GM12878 (cell line): ENCODE measurements at regions not wholly inside any gene's neighbourhood (a gene's known extent, or its start where the extent isn't known, plus 50 kb on each side); places are given as distances from the start of the nearest gene placed in this dataset.

Source experiments
- ATAC-seq: fragments of 200-7000 bp; cut with Tn5 transposase; 3 replicates; pipeline ENCODE4 v1.9.1; 2020; ENCODE audit warnings: mild to moderate bottlenecking, moderate library complexity
- BruUV-seq: library from RNA; stranded (reverse); fragments of 400-500 nt; replicated peaks from 2 replicates; lab custom pipeline; 2021; lab: Mats Ljungman, UMichigan
- CTCF ChIA-PET: fragments of 300-600 bp; sonication (Branson Sonifier 250); formaldehyde crosslinking; extraction: SDS; loops from one replicate; lab custom pipeline; 2021; ENCODE audit warnings: inconsistent platforms; lab: Yijun Ruan, JAX
- POLR2A ChIA-PET: fragments of 350-600 bp; formaldehyde crosslinking; extraction: SDS; loops from one replicate; lab custom pipeline; 2021; ENCODE audit warnings: inconsistent platforms; lab: Charles Lee
- RAD21 ChIA-PET: fragments of 300-600 bp; sonication (Branson Sonifier 250); formaldehyde crosslinking; loops from one replicate; lab custom pipeline; 2023; ENCODE audit warnings: antibody characterized with exemption; ENCODE audit not compliant: unreplicated experiment; lab: Charles Lee
- SMC1A ChIA-PET: fragments of 300-600 bp; sonication (Branson Sonifier 250); formaldehyde crosslinking; loops from one replicate; lab custom pipeline; 2023; ENCODE audit not compliant: unreplicated experiment, uncharacterized antibody; lab: Charles Lee
- DNase-seq: peaks from one replicate; pipeline ENCODE4 v3.0.0-alpha.2; 2011; ENCODE audit warnings: low read depth, low spot score
- FAIRE-seq: peaks from 3 replicates; lab custom pipeline; 2011; peaks lifted over from hg19 to GRCh38; lab: Jason Lieb, UNC
- H2AFZ ChIP-seq: 2 replicates; pipeline ENCODE4 v1.6.0; 2011; ENCODE audit warnings: low read depth, low read length, control low read depth; ENCODE audit not compliant: control insufficient read depth
- H3K27ac ChIP-seq: 2 replicates; pipeline ENCODE4 v1.5.1; 2011; ENCODE audit warnings: control low read depth; ENCODE audit not compliant: control insufficient read depth, insufficient read depth
- H3K27me3 ChIP-seq, 2 experiments: replicated peaks in 1 of 2; 2 replicates each; pipeline versions ENCODE4 v1.6.0 to v1.6.1; 2011; ENCODE audit warnings: low read length in 1 of 2; ENCODE audit not compliant: control insufficient read depth in 2 of 2, insufficient read depth in 2 of 2
- H3K36me3 ChIP-seq, 2 experiments: 2 replicates each; pipeline ENCODE4 v1.5.1; 2011; ENCODE audit warnings: low read length in 1 of 2; ENCODE audit not compliant: control insufficient read depth in 2 of 2, insufficient read depth in 2 of 2
- H3K4me1 ChIP-seq: 2 replicates; pipeline ENCODE4 v1.6.1; 2011; ENCODE audit warnings: mild to moderate bottlenecking, low read length, moderate library complexity, mixed read lengths; ENCODE audit not compliant: control insufficient read depth, insufficient read depth
- H3K4me2 ChIP-seq: 2 replicates; pipeline ENCODE4 v1.6.0; 2011; ENCODE audit warnings: control low read depth; ENCODE audit not compliant: control insufficient read depth, insufficient read depth
- H3K4me3 ChIP-seq: fragments of 200-600 bp; sonication (generic); 2 replicates; pipeline ENCODE4 v1.5.1; 2016
- H3K79me2 ChIP-seq: 2 replicates; pipeline ENCODE4 v1.6.0; 2011; ENCODE audit warnings: low read length; ENCODE audit not compliant: control insufficient read depth, insufficient read depth
- H3K9ac ChIP-seq: 2 replicates; pipeline ENCODE4 v1.8.0; 2011; ENCODE audit warnings: low read length, control low read depth, mixed read lengths; ENCODE audit not compliant: control insufficient read depth, insufficient read depth
- H3K9me3 ChIP-seq: replicated peaks from 3 replicates; pipeline ENCODE4 v1.5.1; 2011; ENCODE audit warnings: mild to moderate bottlenecking, low read length; ENCODE audit not compliant: control insufficient read depth, insufficient read depth
- H4K20me1 ChIP-seq: 2 replicates; pipeline ENCODE4 v1.6.0; 2011; ENCODE audit not compliant: control insufficient read depth, insufficient read depth
- ATF3 ChIP-seq: IDR thresholded peaks from 2 replicates; pipeline ENCODE4 v1.6.1; 2011; ENCODE audit warnings: low read depth, mild to moderate bottlenecking, low read length, moderate library complexity, borderline replicate concordance; ENCODE audit errors: extremely low read depth
- BCL3 ChIP-seq: IDR thresholded peaks from 2 replicates; pipeline ENCODE4 v1.6.1; 2011; ENCODE audit warnings: borderline replicate concordance, low read depth, mild to moderate bottlenecking, moderate library complexity, low read length; ENCODE audit not compliant: insufficient read depth, poor library complexity, severe bottlenecking
- BRCA1 ChIP-seq: IDR thresholded peaks from 2 replicates; pipeline ENCODE4 v1.6.1; 2011; ENCODE audit warnings: low read depth, low read length, improper control_type of control experiment
- CHD4 ChIP-seq: fragments of 200-600 bp; sonication (generic); IDR thresholded peaks from 2 replicates; pipeline ENCODE4 v1.6.1; 2016; ENCODE audit warnings: mild to moderate bottlenecking
- FOS ChIP-seq: IDR thresholded peaks from 3 replicates; pipeline ENCODE4 v1.6.1; 2011; ENCODE audit warnings: borderline replicate concordance; ENCODE audit not compliant: insufficient read length; ENCODE audit errors: extremely low read depth
- MYC ChIP-seq: IDR thresholded peaks from 2 replicates; pipeline ENCODE4 v1.6.1; 2011; ENCODE audit warnings: mild to moderate bottlenecking, low read length, moderate library complexity, inconsistent platforms; ENCODE audit not compliant: insufficient read depth, insufficient replicate concordance, insufficient read length, severe bottlenecking
- NR2C1 ChIP-seq: fragments of 450-650 bp; IDR thresholded peaks from 2 replicates; pipeline ENCODE4 v1.6.1; 2017; ENCODE audit warnings: antibody characterized with exemption, mild to moderate bottlenecking, moderate library complexity
- RBBP5 ChIP-seq: fragments of 200-600 bp; sonication (generic); conservative IDR thresholded peaks from 2 replicates; pipeline ENCODE4 v1.6.1; 2016
- RELA ChIP-seq: fragments of 450-650 bp; IDR thresholded peaks from 2 replicates; pipeline ENCODE4 v1.8.0; 2014; ENCODE audit warnings: borderline replicate concordance; ENCODE audit not compliant: partially characterized antibody
- SIN3A ChIP-seq: IDR thresholded peaks from 2 replicates; pipeline ENCODE4 v1.6.1; 2012; ENCODE audit warnings: low read depth, low read length, improper control_type of control experiment
- TCF7 ChIP-seq: IDR thresholded peaks from 2 replicates; pipeline ENCODE4 v1.6.1; 2014; ENCODE audit warnings: antibody characterized with exemption, borderline replicate concordance
- ZNF687 ChIP-seq: fragments of 450-650 bp; IDR thresholded peaks from 2 replicates; pipeline ENCODE4 v1.6.1; 2017; ENCODE audit warnings: mild to moderate bottlenecking, moderate library complexity
- WGBS: methylation state at CpG from one replicate; pipeline ENCODE4 v1.1.6; 2016; ENCODE audit warnings: low lambda C conversion rate; ENCODE audit not compliant: insufficient replicate concordance, insufficient coverage; ENCODE audit errors: missing lambda C conversion rate; 5-methylcytosine and 5-hydroxymethylcytosine counted together
- in situ Hi-C: fragments of 300-500 bp; cut with MboI; formaldehyde crosslinking; loops from 9 replicates; pipeline ENCODE4 v1.14.3; 2018; ENCODE audit warnings: mixed read lengths
- intact Hi-C: fragments of 100-400 bp; cut with micrococcal nuclease; formaldehyde crosslinking; loops from one replicate; pipeline ENCODE4 v1.14.2; 2022; ENCODE audit not compliant: unreplicated experiment

GRCh38 chr12:19991146-19991545, 377.2 kb upstream of the PDE3A start:
- no peaks in the 10 kb centered on the region for H3K36me3 ChIP-seq
- in situ Hi-C loops (no loop called here), intact Hi-C loops (no loop called here)
- H3K9me3 ChIP-seq = no peaks in the 10 kb centered on the region
- CTCF ChIA-PET = no interaction called here
- DNase-seq (no peak), ATAC-seq (no peak), FAIRE-seq (peak; percentile 31)
- no peak for TF ChIP-seq FOS
- no peak for TF ChIP-seq RBBP5
- no peak for TF ChIP-seq BCL3
- TF ChIP-seq TCF7 = no peak
- no peak for TF ChIP-seq RELA
- TF ChIP-seq MYC = no peak
- no peak for TF ChIP-seq ZNF687
- TF ChIP-seq BRCA1 = no peak
- no peak for TF ChIP-seq CHD4
- TF ChIP-seq ATF3 = no peak
- TF ChIP-seq SIN3A = no peak
- no peak for TF ChIP-seq NR2C1
- POLR2A ChIA-PET = no interaction called here
- no peak overlapping the region; the same call in 1 of the 2 replicates for H3K4me3 ChIP-seq
- no peaks in the 10 kb centered on the region for H3K79me2 ChIP-seq
- H4K20me1 ChIP-seq = no peaks in the 10 kb centered on the region
- no TSS peak for BruUV-seq
- no peaks in the 10 kb centered on the region for H3K4me1 ChIP-seq
- RAD21 ChIA-PET = no interaction called here
- no peak overlapping the region for H2AFZ ChIP-seq
- no peak overlapping the region for H3K4me2 ChIP-seq
- WGBS = 15% methylated on average over 3 of the region's 3 CpGs
- H3K9ac ChIP-seq = no peak overlapping the region
- SMC1A ChIA-PET = no interaction called here
- no peaks in the 10 kb centered on the region for H3K27me3 ChIP-seq
- H3K27ac ChIP-seq = no peak overlapping the region
